PC-3 (cell line): ENCODE measurements at regions not wholly inside any gene's neighbourhood (a gene's known extent, or its start where the extent isn't known, plus 50 kb on each side); places are given as distances from the start of the nearest gene placed in this dataset.

ENCODE experiments used
- ATAC-seq: fragments of 200-7000 bp; cut with Tn5 transposase; 2 replicates; pipeline ENCODE4 v1.9.1; 2020; ENCODE audit warnings: mild to moderate bottlenecking, moderate library complexity
- BruUV-seq: library from RNA; stranded (reverse); fragments of 400-500 nt; replicated peaks from 2 replicates; lab custom pipeline; 2021; lab: Mats Ljungman, UMichigan
- CTCF ChIA-PET: fragments of 300-600 bp; sonication (Branson Sonifier 250); formaldehyde crosslinking; loops from one replicate; lab custom pipeline; 2022; ENCODE audit warnings: antibody characterized with exemption; lab: Charles Lee
- POLR2A ChIA-PET: fragments of 300-600 bp; sonication (Branson Sonifier 250); formaldehyde crosslinking; loops from one replicate; lab custom pipeline; 2022; ENCODE audit warnings: antibody characterized with exemption; ENCODE audit not compliant: unreplicated experiment; lab: Charles Lee
- DNase-seq: peaks from one replicate; pipeline ENCODE4 v3.0.0-alpha.2; 2015
- H2AFZ ChIP-seq: fragments of 300-600 bp; sonication (generic); 2 replicates; pipeline ENCODE4 v1.6.0; 2016; ENCODE audit warnings: antibody characterized with exemption, low read length
- H3F3A ChIP-seq: fragments of 300-600 bp; sonication (generic); one replicate; pipeline ENCODE4 v1.6.0; 2017; ENCODE audit warnings: antibody characterized with exemption, low read length, control low read depth, mild to moderate bottlenecking; ENCODE audit not compliant: unreplicated experiment
- H3K27ac ChIP-seq: fragments of 300-600 bp; sonication (generic); 2 replicates; pipeline ENCODE4 v1.5.1; 2016; ENCODE audit warnings: mild to moderate bottlenecking, low read length
- H3K27me3 ChIP-seq: fragments of 300-600 bp; sonication (generic); 2 replicates; pipeline ENCODE4 v1.6.1; 2016; ENCODE audit warnings: low read length, mixed read lengths
- H3K36me3 ChIP-seq: fragments of 300-600 bp; sonication (generic); 2 replicates; pipeline ENCODE4 v1.6.1; 2016; ENCODE audit warnings: low read depth, mixed run types, low read length, mixed read lengths
- H3K4me1 ChIP-seq: fragments of 300-600 bp; sonication (generic); 2 replicates; pipeline ENCODE4 v1.5.1; 2016; ENCODE audit warnings: low read length; ENCODE audit not compliant: insufficient read depth
- H3K4me2 ChIP-seq: fragments of 300-600 bp; sonication (generic); 2 replicates; pipeline ENCODE4 v1.6.0; 2016; ENCODE audit warnings: low read length
- H3K4me3 ChIP-seq: fragments of 300-600 bp; sonication (generic); 2 replicates; pipeline ENCODE4 v1.5.1; 2016; ENCODE audit warnings: mild to moderate bottlenecking, low read length, mixed read lengths
- H3K79me2 ChIP-seq: fragments of 300-600 bp; sonication (generic); 2 replicates; pipeline ENCODE4 v1.6.1; 2017; ENCODE audit warnings: low read length, mixed read lengths
- H3K9ac ChIP-seq: fragments of 300-600 bp; sonication (generic); 2 replicates; pipeline ENCODE4 v1.6.0; 2016; ENCODE audit warnings: mild to moderate bottlenecking, low read length
- H3K9me2 ChIP-seq: fragments of 300-600 bp; sonication (generic); replicated peaks from 2 replicates; pipeline ENCODE4 v1.6.1; 2016; ENCODE audit warnings: mixed run types, low read length, mixed read lengths
- H3K9me3 ChIP-seq: fragments of 300-600 bp; sonication (generic); 2 replicates; pipeline ENCODE4 v1.6.1; 2016; ENCODE audit warnings: low read length, mixed read lengths
- H4K20me1 ChIP-seq: fragments of 300-600 bp; sonication (generic); 2 replicates; pipeline ENCODE4 v1.6.1; 2016; ENCODE audit warnings: low read length, mixed read lengths
- CTCF ChIP-seq: fragments of 300-600 bp; sonication (generic); conservative IDR thresholded peaks from 2 replicates; pipeline ENCODE4 v1.5.1; 2017; ENCODE audit warnings: antibody characterized with exemption, low read depth, mild to moderate bottlenecking, low read length
- EZH2 ChIP-seq: fragments of 300-600 bp; sonication (generic); IDR thresholded peaks from one replicate; pipeline ENCODE4 v1.6.1; 2017; ENCODE audit warnings: antibody characterized with exemption, mild to moderate bottlenecking, low read length; ENCODE audit not compliant: unreplicated experiment
- EZH2phosphoT487 ChIP-seq: fragments of 300-600 bp; sonication (generic); IDR thresholded peaks from 2 replicates; pipeline ENCODE4 v1.6.1; 2018; ENCODE audit warnings: mild to moderate bottlenecking, antibody characterized with exemption, low read length, borderline replicate concordance
- intact Hi-C: fragments of 100-400 bp; cut with micrococcal nuclease; formaldehyde crosslinking; loops from 2 replicates; pipeline ENCODE4 v1.9.0; 2023

GRCh38 chr2:172288603-172289002 lies 138.8 kb upstream of the ITGA6 start:
- H3K27me3 ChIP-seq, result no peaks in the 10 kb centered on the region
- no peaks in the 10 kb centered on the region for H3K9me2 ChIP-seq
- no peak overlapping the region for H3K9ac ChIP-seq
- no peaks in the 10 kb centered on the region for H3F3A ChIP-seq
- H3K79me2 ChIP-seq, result no peaks in the 10 kb centered on the region
- ATAC-seq (peak; percentile 50; the same call in 1 of the 2 replicates), DNase-seq (peak; percentile 88)
- H3K4me1 ChIP-seq, result peaks cover 22% of the 10 kb centered on the region
- H3K4me2 ChIP-seq, result no peak overlapping the region
- H3K36me3 ChIP-seq, result no peaks in the 10 kb centered on the region
- H3K27ac ChIP-seq, result no peak overlapping the region
- no peaks in the 10 kb centered on the region for H3K9me3 ChIP-seq
- intact Hi-C loops, result no loop called here
- CTCF ChIA-PET, result no interaction called here
- TF ChIP-seq CTCF (no peak), EZH2 (no peak), EZH2phosphoT487 (no peak)
- POLR2A ChIA-PET, result no interaction called here
- no TSS peak for BruUV-seq
- H2AFZ ChIP-seq, result no peak overlapping the region
- no peak overlapping the region for H3K4me3 ChIP-seq
- no peaks in the 10 kb centered on the region for H4K20me1 ChIP-seq

- H3K4me1 ChIP-seq, result peaks cover 18% of the 10 kb centered on the region
- no peak overlapping the region for H3K27ac ChIP-seq
- no peak overlapping the region for H3K4me2 ChIP-seq
- no peak overlapping the region for H3K9ac ChIP-seq
- no peaks in the 10 kb centered on the region for H3K9me2 ChIP-seq
- H3K4me3 ChIP-seq, result no peak overlapping the region
- no peak for ATAC-seq
- H3K36me3 ChIP-seq, result no peaks in the 10 kb centered on the region
- DNase-seq, result peak; percentile 43
- H3K79me2 ChIP-seq, result no peaks in the 10 kb centered on the region
- ChIA-PET CTCF (no interaction called here), POLR2A (no interaction called here)
- no peak for TF ChIP-seq EZH2
- TF ChIP-seq CTCF, result no peak
- no peak for TF ChIP-seq EZH2phosphoT487
- intact Hi-C loops, result no loop called here
- no peaks in the 10 kb centered on the region for H3K27me3 ChIP-seq
- H3K9me3 ChIP-seq, result no peaks in the 10 kb centered on the region
- no TSS peak for BruUV-seq
- H2AFZ ChIP-seq, result no peak overlapping the region
- H4K20me1 ChIP-seq, result no peaks in the 10 kb centered on the region
- H3F3A ChIP-seq, result no peaks in the 10 kb centered on the region
These were observed 133.4 kb upstream of the ITGA6 start for GRCh38 chr2:172293952-172294351.

- Histone ChIP-seq H3K36me3 (no peaks in the 10 kb centered on the region), H3K27me3 (no peaks in the 10 kb centered on the region), H3K79me2 (no peaks in the 10 kb centered on the region), H2AFZ (no peak overlapping the region), H3K9me3 (no peaks in the 10 kb centered on the region), H3K27ac (no peak overlapping the region), H3K4me3 (no peak overlapping the region), H3K4me1 (peaks cover 24% of the 10 kb centered on the region), H4K20me1 (no peaks in the 10 kb centered on the region), H3K4me2 (no peak overlapping the region), H3K9ac (no peak overlapping the region), H3K9me2 (no peaks in the 10 kb centered on the region), H3F3A (no peaks in the 10 kb centered on the region)
- DNase-seq (no peak), ATAC-seq (no peak)
- no TSS peak for BruUV-seq
- ChIA-PET CTCF (no interaction called here), POLR2A (no interaction called here)
- intact Hi-C loops, result loop anchor here (5.0 kb wide), 1 partner anchor 167 kb away; no protein-coding TSS in a partner anchor
- TF ChIP-seq CTCF (no peak), EZH2phosphoT487 (no peak), EZH2 (no peak)
These were observed 132.4 kb upstream of the ITGA6 start for GRCh38 chr2:172294983-172295382.
